ENCODE measurements at regions not wholly inside any gene's neighbourhood (a gene's known extent, or its start where the extent isn't known, plus 50 kb on each side); places are given as distances from the start of the nearest gene placed in this dataset.

DNA sequence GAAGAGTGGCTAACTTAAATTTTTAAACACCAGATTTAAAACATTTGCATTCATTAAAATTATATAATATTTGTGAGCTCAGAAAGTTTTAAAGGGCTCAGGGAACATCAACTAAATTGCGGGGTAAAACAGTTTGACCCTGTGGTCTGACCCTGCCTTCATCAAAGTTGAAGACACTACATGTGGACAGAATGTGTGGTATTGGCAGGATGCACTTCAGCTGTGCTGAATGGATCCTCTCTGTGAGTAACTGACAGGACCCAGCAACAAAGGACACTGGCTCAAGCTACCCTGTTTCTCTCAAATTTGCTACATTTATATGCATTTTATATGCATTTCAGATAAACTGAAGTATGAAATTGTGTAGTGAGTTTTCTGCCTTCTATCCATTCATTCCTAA lies 288.5 kb downstream of the ZNF608 start:
- no peak for TF ChIP-seq XRCC3 (IDR thresholded peaks at IDR 0.05)
- no peak for TF ChIP-seq RBBP5 (IDR thresholded peaks at IDR 0.05; ENCODE audit: borderline replicate concordance, insufficient read depth, low read length, poor library complexity, severe bottlenecking)
- TF ChIP-seq SIX5 (IDR thresholded peaks at IDR 0.05; ENCODE audit: borderline replicate concordance in 1 of 2, insufficient read depth in 1 of 2, low read depth in 1 of 2, low read length in 2 of 2): no peak
- no peak for TF ChIP-seq ZNF436 (CRISPR knock-in tag; IDR thresholded peaks at IDR 0.05)
- no peak for TF ChIP-seq NFIX (CRISPR knock-in tag; IDR thresholded peaks at IDR 0.05; ENCODE audit: low read depth)
- TF ChIP-seq, protein P1, sequence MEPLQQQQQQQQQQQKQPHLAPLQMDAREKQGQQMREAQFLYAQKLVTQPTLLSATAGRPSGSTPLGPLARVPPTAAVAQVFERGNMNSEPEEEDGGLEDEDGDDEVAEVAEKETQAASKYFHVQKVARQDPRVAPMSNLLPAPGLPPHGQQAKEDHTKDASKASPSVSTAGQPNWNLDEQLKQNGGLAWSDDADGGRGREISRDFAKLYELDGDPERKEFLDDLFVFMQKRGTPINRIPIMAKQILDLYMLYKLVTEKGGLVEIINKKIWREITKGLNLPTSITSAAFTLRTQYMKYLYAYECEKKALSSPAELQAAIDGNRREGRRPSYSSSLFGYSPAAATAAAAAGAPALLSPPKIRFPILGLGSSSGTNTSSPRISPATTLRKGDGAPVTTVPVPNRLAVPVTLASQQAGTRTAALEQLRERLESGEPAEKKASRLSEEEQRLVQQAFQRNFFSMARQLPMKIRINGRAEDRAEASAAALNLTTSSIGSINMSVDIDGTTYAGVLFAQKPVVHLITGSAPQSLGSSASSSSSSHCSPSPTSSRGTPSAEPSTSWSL (CRISPR knock-in tag; IDR thresholded peaks at IDR 0.05; ENCODE audit: borderline replicate concordance): no peak
- no peak for TF ChIP-seq HDAC1 (IDR thresholded peaks at IDR 0.05)
- TF ChIP-seq SNIP1 (IDR thresholded peaks at IDR 0.05; ENCODE audit: low read depth): no peak
- TF ChIP-seq MYBL2 (IDR thresholded peaks at IDR 0.05; ENCODE audit: low read depth): no peak
- no peak for TF ChIP-seq MYBL2 (CRISPR knock-in tag; IDR thresholded peaks at IDR 0.05; ENCODE audit: borderline replicate concordance)
- no peak for TF ChIP-seq SRSF7 (optimal IDR thresholded peaks at IDR 0.05; ENCODE audit: low read depth, low read length)
- no peak for TF ChIP-seq FOS (IDR thresholded peaks at IDR 0.05; ENCODE audit: extremely low read depth, insufficient read length)
- no peak for TF ChIP-seq TEAD2 (tag; IDR thresholded peaks at IDR 0.05)
- no peak for TF ChIP-seq TAL1 (IDR thresholded peaks at IDR 0.05)
- TF ChIP-seq, protein P2, sequence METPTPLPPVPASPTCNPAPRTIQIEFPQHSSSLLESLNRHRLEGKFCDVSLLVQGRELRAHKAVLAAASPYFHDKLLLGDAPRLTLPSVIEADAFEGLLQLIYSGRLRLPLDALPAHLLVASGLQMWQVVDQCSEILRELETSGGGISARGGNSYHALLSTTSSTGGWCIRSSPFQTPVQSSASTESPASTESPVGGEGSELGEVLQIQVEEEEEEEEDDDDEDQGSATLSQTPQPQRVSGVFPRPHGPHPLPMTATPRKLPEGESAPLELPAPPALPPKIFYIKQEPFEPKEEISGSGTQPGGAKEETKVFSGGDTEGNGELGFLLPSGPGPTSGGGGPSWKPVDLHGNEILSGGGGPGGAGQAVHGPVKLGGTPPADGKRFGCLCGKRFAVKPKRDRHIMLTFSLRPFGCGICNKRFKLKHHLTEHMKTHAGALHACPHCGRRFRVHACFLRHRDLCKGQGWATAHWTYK (CRISPR knock-in tag; IDR thresholded peaks at IDR 0.05): no peak
- no peak for TF ChIP-seq ETV1 (tag; conservative IDR thresholded peaks at IDR 0.05; ENCODE audit: low read depth)
- TF ChIP-seq C11orf30 (IDR thresholded peaks at IDR 0.05; ENCODE audit: low read depth): no peak
- H3K9me1 ChIP-seq (ENCODE audit: control insufficient read depth, insufficient read depth, low read length): no peaks in the 10 kb centered on the region
- H2AFZ ChIP-seq (ENCODE audit: low read depth, low read length): no peak overlapping the region
- H3K27me3 ChIP-seq (ENCODE audit: control insufficient read depth in 2 of 2, insufficient read depth in 2 of 2, low read length in 2 of 2): no peaks in the 10 kb centered on the region; a peak in 1 of 5 replicates
- ATAC-seq (no peak), DNase-seq (ENCODE audit: extremely low read depth in 1 of 4, low spot score in 3 of 4) (no peak), FAIRE-seq (no peak)
- no peak overlapping the region for H3K4me2 ChIP-seq (ENCODE audit: insufficient read depth, low read length)
- no peaks in the 10 kb centered on the region for H3K9me3 ChIP-seq (replicated peaks; ENCODE audit: control insufficient read depth, insufficient read depth, low read depth, low read length)
- H3K4me3 ChIP-seq: no peak overlapping the region
- H3K4me1 ChIP-seq (replicated peaks in 1 of 2; ENCODE audit: control insufficient read depth in 2 of 2, insufficient read depth in 2 of 2, low read length in 2 of 2): no peaks in the 10 kb centered on the region
- no TSS peak for BruUV-seq (replicated peaks)
- intact Hi-C loops (cut with micrococcal nuclease): no loop called here
- 0% methylated on average over 1 of the region's 1 CpG for WGBS (ENCODE audit: insufficient coverage, low coverage, missing lambda C conversion rate)
- ChIA-PET POLR2A (interaction anchor here (1.0 to 1.8 kb wide), 2 partner anchors 11 to 18 kb away, joined by 3 read pairs; no protein-coding TSS in a partner anchor), CTCF (ENCODE audit: low intra/inter-chr PET ratio) (no interaction called here)
- H4K20me1 ChIP-seq (replicated peaks; ENCODE audit: control insufficient read depth, insufficient read depth, low read length): no peaks in the 10 kb centered on the region
- in situ Hi-C loops (cut with MboI): no loop called here
- no peaks in the 10 kb centered on the region for H3K36me3 ChIP-seq (ENCODE audit: control insufficient read depth, insufficient read depth, low read length)
- no peak overlapping the region for H3K27ac ChIP-seq (ENCODE audit: extremely low read depth, low read depth, low read length)
- no peak overlapping the region for H3K9ac ChIP-seq (ENCODE audit: insufficient read depth in 1 of 2, low read depth in 2 of 2, low read length in 2 of 2)
- H3K79me2 ChIP-seq (ENCODE audit: control insufficient read depth, insufficient read depth, low read length): no peaks in the 10 kb centered on the region

Data from K562 (cell line).